Muscle layer of duodenum (tissue), 2 donors: ENCODE measurements at regions not wholly inside any gene's neighbourhood (a gene's known extent, or its start where the extent isn't known, plus 50 kb on each side); places are given as distances from the start of the nearest gene placed in this dataset.
"Not testable (repeated sequence)": the region's sequence is repeated elsewhere in the genome, so short reads cannot be mapped to it uniquely, and the experiment has no call there.

Experiments used
- H3K27ac ChIP-seq: one replicate; pipeline ENCODE4 v1.7.0; 2013; ENCODE audit warnings: mild to moderate bottlenecking, low read length
- H3K27me3 ChIP-seq: one replicate; pipeline ENCODE4 v1.7.0; 2013; ENCODE audit warnings: low read depth, mild to moderate bottlenecking, control low read depth, low read length
- H3K36me3 ChIP-seq, 2 donors: one replicate each; pipeline ENCODE4 v1.7.0; 2013; ENCODE audit warnings: low read length in 2 of 2, control low read depth in 1 of 2, mild to moderate bottlenecking in 1 of 2; ENCODE audit not compliant: insufficient read depth in 2 of 2, control insufficient read depth in 1 of 2
- H3K4me1 ChIP-seq, 2 donors: one replicate each; pipeline ENCODE4 v1.7.0; 2013; ENCODE audit warnings: low read length in 2 of 2, mild to moderate bottlenecking in 2 of 2, control low read depth in 1 of 2, moderate library complexity in 1 of 2; ENCODE audit not compliant: insufficient read depth in 2 of 2, control insufficient read depth in 1 of 2
- H3K4me3 ChIP-seq, 2 donors: one replicate each; pipeline ENCODE4 v1.7.0; 2013; ENCODE audit warnings: low read length in 2 of 2, low read depth in 1 of 2, mild to moderate bottlenecking in 1 of 2
- H3K9me3 ChIP-seq, 2 donors: one replicate each; pipeline ENCODE4 v1.7.0; 2013; ENCODE audit warnings: low read length in 2 of 2, control low read depth in 1 of 2, mild to moderate bottlenecking in 1 of 2; ENCODE audit not compliant: control insufficient read depth in 1 of 2
- donor health status: healthy.

DNA sequence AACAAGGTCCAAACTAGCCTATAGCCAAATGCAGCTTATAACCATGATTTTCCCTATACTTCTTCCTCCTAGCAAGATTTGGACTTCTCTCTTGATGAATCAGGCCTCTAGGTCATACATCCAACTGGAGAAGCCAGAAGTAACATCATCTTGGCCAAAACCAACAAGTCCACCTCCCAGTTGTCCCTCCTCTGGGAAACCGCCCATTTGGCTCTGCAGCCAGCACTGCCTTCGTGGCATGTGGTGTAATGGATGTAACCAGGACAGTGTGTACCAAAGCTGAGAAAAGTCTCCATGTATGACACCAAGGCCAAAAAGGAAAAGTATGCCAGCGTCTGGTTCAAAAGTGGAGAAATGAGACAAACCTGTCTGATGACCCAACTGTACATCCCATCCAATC is 59.3 kb upstream of the VASH1 start:
- H3K36me3 ChIP-seq = no peaks in the 10 kb centered on the region
- H3K4me3 ChIP-seq = no peak overlapping the region
- H3K4me1 ChIP-seq = no peaks in the 10 kb centered on the region
- no peak overlapping the region for H3K27ac ChIP-seq
- H3K9me3 ChIP-seq = no peaks in the 10 kb centered on the region
- no peaks in the 10 kb centered on the region for H3K27me3 ChIP-seq

DNA sequence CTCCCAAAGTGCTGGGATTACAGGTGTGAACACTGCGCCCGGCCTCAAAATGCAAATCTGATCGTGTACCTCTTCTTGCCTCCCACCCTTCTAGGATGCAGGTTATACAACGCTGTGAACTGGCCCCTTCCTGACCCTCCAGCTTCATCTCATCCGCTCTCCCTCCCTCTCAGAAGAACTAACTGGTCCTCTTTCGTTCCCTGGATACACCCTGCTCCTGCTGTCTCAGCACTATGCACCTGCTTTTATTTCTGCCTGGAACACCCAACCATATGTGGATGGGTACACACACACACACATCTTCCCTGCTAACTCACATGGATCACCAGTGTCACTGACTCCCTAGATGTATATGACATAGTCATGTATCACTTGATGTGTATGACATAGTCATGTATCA is 56.1 kb upstream of the VASH1 start:
- no peaks in the 10 kb centered on the region for H3K27me3 ChIP-seq
- H3K4me1 ChIP-seq = no peaks in the 10 kb centered on the region
- H3K4me3 ChIP-seq = no peak overlapping the region
- no peaks in the 10 kb centered on the region for H3K36me3 ChIP-seq
- no peak overlapping the region for H3K27ac ChIP-seq
- no peaks in the 10 kb centered on the region for H3K9me3 ChIP-seq

DNA sequence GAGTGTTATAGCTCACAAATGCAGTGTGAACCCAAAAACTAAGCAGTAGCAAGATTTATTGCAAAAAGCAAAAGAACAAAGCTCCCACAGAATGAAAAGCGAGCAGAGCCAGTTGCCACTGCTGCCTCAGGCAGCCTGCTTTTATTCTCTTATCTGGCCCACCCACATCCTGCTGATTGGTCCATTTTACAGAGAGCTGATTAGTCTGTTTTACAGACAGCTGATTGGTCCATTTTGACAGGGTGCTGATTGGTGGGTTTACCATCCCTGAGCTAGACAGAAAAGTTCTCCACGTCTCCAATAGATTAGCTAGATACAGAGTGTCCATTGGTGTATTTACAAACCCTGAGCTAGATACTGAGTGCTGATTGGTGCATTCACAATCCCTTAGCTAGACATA is 55.1 kb upstream of the VASH1 start:
- H3K27ac ChIP-seq, H3K36me3 ChIP-seq, H3K4me3 ChIP-seq, H3K9me3 ChIP-seq, H3K4me1 ChIP-seq, H3K27me3 ChIP-seq: not testable (repeated sequence)

DNA sequence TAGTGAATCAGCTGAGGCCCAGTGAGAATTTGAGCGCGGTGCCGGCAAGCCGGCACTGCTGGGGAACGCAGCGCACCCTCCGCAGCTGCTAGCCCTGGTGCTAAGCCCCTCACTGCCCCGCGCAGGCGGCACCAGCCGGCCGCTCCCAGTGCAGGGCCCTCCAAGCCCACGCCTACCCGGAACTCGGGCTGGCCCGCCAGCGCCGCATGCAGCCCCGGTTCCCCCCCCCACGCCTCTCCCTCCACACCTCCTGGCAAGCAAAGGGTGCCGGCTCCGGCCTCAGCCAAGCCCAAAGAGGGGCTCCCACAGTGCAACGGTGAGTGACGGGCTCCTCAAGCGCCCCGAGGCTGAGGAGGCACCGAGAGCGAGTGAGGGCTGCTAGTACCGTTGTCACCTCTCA is 54.5 kb upstream of the VASH1 start:
- no peak overlapping the region for H3K27ac ChIP-seq
- no peak overlapping the region for H3K4me3 ChIP-seq
- no peaks in the 10 kb centered on the region for H3K4me1 ChIP-seq
- H3K36me3 ChIP-seq = no peaks in the 10 kb centered on the region
- H3K27me3 ChIP-seq = no peaks in the 10 kb centered on the region
- H3K9me3 ChIP-seq = no peaks in the 10 kb centered on the region

DNA sequence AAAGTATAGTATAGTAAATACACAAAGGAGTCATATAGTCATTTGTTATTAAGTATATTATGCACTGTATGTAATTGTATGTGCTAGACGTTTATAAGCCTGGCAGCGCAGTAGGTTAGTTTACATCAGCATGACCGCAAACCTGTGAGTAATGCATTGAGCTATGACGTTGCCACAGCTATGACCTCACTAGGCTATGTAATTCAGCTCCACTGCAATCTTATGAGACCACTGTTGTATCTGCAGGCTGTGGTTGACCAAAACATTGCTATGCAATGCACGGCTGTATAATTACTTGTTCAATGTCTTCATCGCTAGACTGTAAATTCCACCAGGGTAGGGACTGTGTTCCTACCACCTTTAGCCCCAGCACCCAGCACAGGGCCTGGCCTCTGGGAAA is 53.2 kb upstream of the VASH1 start:
- Histone ChIP-seq H3K4me1 (no peaks in the 10 kb centered on the region), H3K36me3 (no peaks in the 10 kb centered on the region), H3K4me3 (no peak overlapping the region), H3K27me3 (no peaks in the 10 kb centered on the region), H3K9me3 (no peaks in the 10 kb centered on the region), H3K27ac (no peak overlapping the region)

DNA sequence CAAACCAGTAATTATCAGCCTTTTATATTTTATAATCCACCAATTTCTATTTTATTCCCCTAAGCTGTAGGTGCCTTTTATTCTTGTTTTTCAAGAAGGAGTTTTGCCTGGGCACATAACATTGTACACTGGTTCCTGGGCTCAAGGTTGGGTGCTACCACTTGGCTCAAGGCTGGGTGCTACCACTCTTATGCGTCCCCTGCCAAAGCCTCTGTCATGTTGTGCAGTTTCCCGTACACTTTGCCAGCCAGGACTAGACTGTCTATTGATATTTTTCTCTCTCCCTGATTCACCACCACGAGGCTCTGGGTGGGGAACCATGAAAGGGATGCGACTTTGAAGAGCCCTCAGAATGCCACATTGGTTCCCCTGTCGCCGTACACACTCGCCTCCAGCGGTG is 52.5 kb upstream of the VASH1 start:
- Histone ChIP-seq H3K9me3 (no peaks in the 10 kb centered on the region), H3K4me3 (no peak overlapping the region), H3K4me1 (no peaks in the 10 kb centered on the region), H3K36me3 (no peaks in the 10 kb centered on the region), H3K27me3 (no peaks in the 10 kb centered on the region), H3K27ac (no peak overlapping the region)

DNA sequence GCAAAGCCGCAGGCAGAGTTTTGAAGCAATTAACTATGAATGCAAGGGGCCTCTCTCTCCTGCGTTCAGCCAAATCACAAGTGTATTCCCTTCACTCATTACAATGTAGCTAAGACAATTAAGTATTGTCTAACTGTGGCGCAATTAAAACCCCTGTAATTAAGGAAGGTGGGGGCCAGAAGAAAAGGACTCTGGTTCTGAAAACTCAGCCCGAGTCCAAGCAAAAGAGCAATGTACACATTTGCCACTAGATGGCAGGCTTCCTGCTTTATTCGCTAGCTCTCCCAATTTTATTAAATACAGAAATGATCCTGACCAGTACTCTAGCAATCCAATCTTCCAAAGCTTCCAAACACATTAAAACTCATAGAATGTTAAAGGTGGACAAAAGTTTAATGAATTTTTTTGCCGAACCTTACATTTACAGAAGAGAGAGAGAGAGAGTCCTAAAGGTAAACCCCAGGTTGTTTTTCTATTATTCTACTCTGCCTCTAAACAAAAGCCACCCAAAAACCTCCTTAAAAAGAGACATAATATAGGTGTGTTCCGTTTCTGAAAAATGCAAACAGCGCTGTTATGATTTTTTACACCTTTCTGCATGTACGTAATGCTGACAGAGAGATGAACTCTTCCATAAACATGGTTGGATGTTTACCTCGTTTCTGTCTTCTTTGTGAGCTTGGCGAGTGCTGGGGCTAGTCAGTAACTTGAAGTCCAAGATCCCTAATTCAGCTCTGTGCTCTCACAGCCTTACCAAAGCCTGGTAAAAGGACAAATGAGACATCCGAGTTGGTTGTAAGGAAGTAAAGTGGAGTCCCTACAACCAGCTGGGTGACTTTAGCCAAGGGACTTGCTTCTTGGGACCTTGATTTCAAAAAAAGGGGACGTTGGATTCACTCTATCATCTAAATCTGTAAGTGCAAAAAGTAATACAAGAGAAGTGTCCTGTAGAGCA is 50.9 kb upstream of the VASH1 start:
- Histone ChIP-seq H3K4me1 (peaks cover 0 to under 1% of the 10 kb centered on the region in 2 donors), H3K27ac (no peak overlapping the region)

More for the DNA sequence above, 50.9 kb upstream of the VASH1 start:
- Histone ChIP-seq H3K9me3 (no peaks in the 10 kb centered on the region), H3K36me3 (no peaks in the 10 kb centered on the region), H3K27me3 (no peaks in the 10 kb centered on the region), H3K4me3 (no peak overlapping the region)
